GM18951 (cell line): ENCODE measurements at regions not wholly inside any gene's neighbourhood (a gene's known extent, or its start where the extent isn't known, plus 50 kb on each side); places are given as distances from the start of the nearest gene placed in this dataset.

Experiments
- POLR2A ChIP-seq: IDR thresholded peaks from 4 replicates; pipeline ENCODE4 v1.6.1; 2011; ENCODE audit warnings: mild to moderate bottlenecking; ENCODE audit not compliant: insufficient read length, insufficient read depth; ENCODE audit errors: extremely low read depth
- in situ Hi-C: fragments of 300-500 bp; cut with MboI; formaldehyde crosslinking; loops from one replicate; pipeline ENCODE4 v1.12.0; 2022; ENCODE audit warnings: low sequenced_read_pairs, mixed read lengths, inconsistent platforms; ENCODE audit not compliant: unreplicated experiment

- TF ChIP-seq POLR2A, result no peak
- in situ Hi-C loops, result loop anchor here (10.0 kb wide), 1 partner anchor 319 kb away; no protein-coding TSS in a partner anchor
Observed at GRCh38 chr1:38275960-38276359, 229.4 kb upstream of the POU3F1 start.

- TF ChIP-seq POLR2A, result no peak
- in situ Hi-C loops, result loop anchor here (10.0 kb wide), 1 partner anchor 320 kb away; no protein-coding TSS in a partner anchor
Observed at GRCh38 chr1:38274974-38275373, 228.4 kb upstream of the POU3F1 start.

- in situ Hi-C loops, result loop anchor here (10.0 kb wide), 1 partner anchor 322 kb away; no protein-coding TSS in a partner anchor
Observed at GRCh38 chr1:38273196-38273804, 226.7 kb upstream of the POU3F1 start.

GRCh38 chr1:38272515-38272914 lies 225.9 kb upstream of the POU3F1 start:
- TF ChIP-seq POLR2A, result no peak
- in situ Hi-C loops, result loop anchor here (10.0 kb wide), 1 partner anchor 322 kb away; no protein-coding TSS in a partner anchor

More at GRCh38 chr1:38273196-38273804, 226.7 kb upstream of the POU3F1 start:
- no peak for TF ChIP-seq POLR2A

- in situ Hi-C loops, result loop anchor here (10.0 kb wide), 1 partner anchor 324 kb away; no protein-coding TSS in a partner anchor
Observed at GRCh38 chr1:38270849-38271633, 224.4 kb upstream of the POU3F1 start.

GRCh38 chr1:38269923-38270848 lies 223.6 kb upstream of the POU3F1 start:
- TF ChIP-seq POLR2A, result no peak
- in situ Hi-C loops, result loop anchor here (10.0 kb wide), 1 partner anchor 325 kb away; no protein-coding TSS in a partner anchor

More at GRCh38 chr1:38270849-38271633, 224.4 kb upstream of the POU3F1 start:
- TF ChIP-seq POLR2A, result no peak

- in situ Hi-C loops, result no loop called here
- TF ChIP-seq POLR2A, result no peak
Observed at GRCh38 chr1:38268226-38268625, 221.6 kb upstream of the POU3F1 start.

- TF ChIP-seq POLR2A, result no peak
- in situ Hi-C loops, result no loop called here
Observed at GRCh38 chr1:38267037-38268036, 220.7 kb upstream of the POU3F1 start.

- TF ChIP-seq POLR2A, result no peak
- in situ Hi-C loops, result no loop called here
Observed at GRCh38 chr1:38266197-38266520, 219.6 kb upstream of the POU3F1 start.

GRCh38 chr1:38265293-38266196 lies 219.0 kb upstream of the POU3F1 start:
- TF ChIP-seq POLR2A, result no peak
- in situ Hi-C loops, result no loop called here

- no peak for TF ChIP-seq POLR2A
- in situ Hi-C loops, result no loop called here
Observed at GRCh38 chr1:38263438-38263837, 216.8 kb upstream of the POU3F1 start.
